ENCODE measurements at regions not wholly inside any gene's neighbourhood (a gene's known extent, or its start where the extent isn't known, plus 50 kb on each side); places are given as distances from the start of the nearest gene placed in this dataset.
"Not testable (repeated sequence)": the region's sequence is repeated elsewhere in the genome, so short reads cannot be mapped to it uniquely, and the experiment has no call there.

DNA sequence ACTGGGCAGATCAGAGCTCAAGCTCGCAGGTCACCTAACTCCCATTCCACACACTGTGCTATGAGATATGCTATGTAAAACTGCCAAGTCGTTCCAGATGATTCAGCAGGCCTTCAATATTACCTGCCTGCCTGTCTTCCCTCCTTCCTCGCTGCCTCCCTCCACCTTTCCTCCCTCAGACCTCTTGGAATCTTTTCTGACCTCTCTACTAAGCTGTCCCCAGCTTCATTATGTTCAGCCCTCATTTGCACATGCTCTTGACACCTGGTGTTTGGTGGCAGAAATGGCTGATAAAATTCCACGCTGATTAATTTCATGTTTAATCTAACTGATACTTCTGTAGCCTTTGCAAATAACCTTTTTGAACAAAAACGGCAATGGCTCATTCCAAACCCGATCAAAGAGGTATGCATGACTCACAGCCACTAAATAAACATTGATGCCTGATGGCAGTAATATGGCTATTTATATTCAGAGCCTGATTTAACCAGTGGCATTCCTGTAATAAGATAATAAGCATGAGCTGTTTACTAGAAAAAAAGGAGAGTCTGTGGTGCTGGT lies 130.8 kb upstream of the EGLN3 start:
- DNase-seq = peak; percentile 66

DNA sequence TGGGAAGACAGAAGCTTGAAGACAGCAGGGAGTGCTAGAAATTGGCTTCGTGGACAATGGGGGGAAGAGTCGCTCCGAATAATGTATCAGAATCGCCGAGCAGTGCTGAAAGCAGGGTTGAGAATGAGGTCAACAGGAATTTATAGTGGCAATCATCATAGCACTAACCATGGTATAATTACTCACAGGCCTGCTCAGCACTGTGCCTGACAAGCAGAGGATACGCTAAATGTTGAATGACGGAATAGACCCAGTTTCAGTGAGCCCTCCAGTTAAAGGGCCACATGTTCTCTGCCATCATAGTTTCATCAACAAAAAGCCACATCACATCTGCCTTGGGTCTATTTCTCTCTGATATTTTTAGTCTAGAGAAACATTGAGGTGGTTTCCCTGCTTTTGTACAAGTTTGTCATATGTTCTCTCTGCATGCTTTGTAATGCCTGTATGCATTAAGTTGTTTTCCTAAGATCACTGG lies 130.3 kb upstream of the EGLN3 start:
- no peak for DNase-seq

DNA sequence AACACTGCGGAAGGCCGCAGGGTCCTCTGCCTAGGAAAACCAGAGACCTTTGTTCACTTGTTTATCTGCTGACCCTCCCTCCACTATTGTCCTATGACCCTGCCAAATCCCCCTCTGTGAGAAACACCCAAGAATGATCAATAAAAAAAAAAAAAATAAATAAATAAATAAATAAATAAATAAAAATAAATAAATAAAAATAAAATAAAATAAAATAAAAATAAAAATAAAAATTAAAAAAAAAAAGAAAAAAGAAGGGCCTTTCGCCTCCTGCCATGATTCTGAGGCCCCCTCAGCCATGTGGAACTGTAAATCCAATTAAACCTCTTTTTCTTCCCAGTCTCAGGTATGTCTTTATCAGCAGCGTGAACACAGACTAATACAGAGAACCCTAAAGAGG lies 128.8 kb upstream of the EGLN3 start:
- not testable (repeated sequence) for DNase-seq

DNA sequence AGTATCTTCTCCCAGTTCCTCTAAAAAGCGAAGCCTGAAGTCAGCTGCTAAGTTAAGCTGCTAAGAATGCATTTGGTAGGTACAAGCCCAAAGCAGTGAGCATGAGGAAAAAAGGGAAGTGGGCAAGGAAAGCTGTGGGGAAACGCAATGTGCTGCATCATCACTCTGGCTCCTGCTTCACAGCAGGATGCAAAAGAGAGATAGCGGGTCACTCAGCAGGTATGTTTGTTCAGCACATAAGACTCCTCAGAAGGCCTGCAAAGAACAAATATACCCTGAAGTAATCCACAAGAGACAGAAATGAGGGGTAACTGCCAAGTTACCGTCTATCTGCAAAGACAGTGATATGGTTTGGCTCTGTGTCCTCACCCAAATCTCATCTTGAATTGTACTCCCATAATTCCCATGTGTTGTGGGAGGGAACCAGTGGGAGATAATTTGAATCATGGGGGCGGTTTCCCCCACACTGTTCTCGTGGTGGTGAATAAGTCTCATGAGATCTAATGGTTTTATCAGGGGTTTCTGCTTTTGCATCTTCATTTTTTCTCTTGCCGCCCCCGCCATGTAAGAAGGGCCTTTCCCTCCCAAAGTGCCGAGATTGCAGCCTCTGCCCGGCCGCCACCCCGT lies 127.4 kb upstream of the EGLN3 start:
- DNase-seq = no peak

DNA sequence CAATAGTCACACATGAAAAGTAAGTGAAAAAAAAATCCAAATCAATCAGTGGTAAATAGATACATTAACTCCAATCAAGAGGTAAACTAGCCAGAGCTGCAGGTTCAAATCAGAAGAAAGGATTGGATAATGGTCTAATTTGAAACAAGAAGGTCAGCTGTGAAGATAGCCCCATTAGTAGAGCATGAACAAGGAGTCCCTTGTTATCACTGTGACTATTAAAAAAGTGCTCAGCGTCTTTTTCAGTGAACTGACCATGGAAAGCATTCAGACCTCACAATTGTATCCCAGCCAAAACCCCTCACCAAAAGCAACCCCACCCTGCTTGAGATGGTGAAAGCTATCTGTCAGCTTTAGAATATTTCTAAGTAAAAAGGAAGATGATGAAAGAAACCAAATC lies 125.0 kb upstream of the EGLN3 start:
- DNase-seq = no peak

DNA sequence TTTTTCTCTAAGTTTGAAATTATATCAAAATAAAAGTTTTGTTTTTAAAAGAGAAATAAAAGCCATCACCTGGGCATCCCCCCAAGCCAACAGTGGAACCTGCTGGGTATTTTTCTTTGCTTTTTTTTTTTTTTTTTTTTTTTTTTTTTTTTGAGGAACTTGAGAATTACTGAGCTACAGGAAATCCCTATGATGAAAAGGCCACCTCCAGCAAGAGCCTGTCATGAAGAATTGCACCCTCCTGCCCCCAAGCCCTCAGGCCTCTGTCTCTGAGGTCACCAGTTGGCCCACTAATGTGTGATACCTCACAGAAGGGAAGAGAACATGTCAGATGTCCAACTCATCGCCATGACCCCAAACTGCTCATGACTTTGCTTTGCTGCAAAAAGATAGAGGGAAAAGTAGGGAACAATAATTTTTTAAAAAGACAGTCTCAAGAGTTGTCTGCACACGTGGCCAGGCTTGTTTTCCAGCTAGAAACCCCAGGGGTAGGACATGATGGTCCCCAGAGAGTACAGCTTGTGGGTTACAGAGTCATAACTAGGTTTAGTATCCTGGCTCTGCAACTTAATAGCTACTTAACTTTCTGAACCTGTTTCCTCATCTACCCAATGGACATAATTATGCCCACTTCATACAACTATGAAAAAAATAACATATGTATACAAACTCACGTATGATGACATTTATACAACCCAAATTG lies 124.3 kb upstream of the EGLN3 start:
- no peak for DNase-seq

DNA sequence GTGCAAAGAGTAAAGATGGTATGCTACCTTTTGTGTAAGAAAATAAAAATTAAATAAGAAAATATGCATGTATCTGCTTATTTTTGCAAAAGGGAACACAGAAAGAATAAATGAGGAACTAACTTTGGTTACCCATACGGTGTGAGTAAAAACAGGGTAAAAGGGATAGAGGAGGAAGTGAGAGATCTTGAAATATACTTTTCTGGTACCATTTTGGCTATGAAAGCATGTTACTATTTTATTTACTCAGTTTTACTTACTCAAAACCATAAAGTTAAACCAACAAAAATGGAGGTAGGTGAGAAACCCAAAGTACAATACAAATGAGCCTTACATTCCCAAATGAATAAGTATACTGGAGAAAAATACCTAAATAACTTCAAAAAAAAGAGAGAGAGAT lies 122.0 kb upstream of the EGLN3 start:
- no peak for DNase-seq

DNA sequence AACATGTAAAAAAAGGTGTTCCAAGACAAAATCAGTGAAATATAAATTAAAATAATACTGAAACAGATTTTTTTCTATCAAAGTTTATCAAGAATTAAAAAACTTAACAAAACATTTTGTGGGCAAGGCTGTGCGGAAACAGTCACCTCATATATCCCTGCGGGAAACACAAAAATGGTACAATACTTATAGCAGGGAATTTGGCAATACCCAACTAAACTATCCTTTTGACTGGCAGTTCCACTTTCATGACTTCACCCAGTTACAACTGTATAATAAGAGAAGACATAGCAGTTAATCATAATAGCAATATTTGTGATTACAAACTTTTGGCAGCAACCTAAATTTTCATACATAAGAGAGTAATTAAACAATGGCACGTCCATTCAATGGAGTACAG lies 121.5 kb upstream of the EGLN3 start:
- no peak for DNase-seq

DNA sequence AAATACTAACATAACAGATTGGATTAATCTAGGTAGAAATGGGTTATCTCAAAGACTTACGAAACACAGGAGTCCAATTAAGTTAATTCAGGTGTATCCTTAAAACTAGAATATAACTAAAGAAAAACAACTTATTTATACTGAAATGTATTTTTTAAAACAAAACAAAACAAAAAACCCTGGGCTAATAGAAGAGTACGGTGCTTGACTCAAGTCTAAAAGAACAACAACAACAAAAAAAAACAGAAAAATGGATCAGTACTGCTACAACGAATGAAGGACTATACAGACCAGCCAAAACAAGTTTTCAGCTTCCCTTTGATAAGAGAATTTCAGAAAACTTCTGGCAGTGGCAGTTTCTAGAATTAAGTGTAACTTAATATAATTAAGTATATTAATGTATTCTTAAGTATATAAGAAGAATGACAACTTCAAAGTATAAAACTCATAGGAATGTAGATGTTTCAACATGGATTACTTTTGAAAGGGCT lies 120.1 kb upstream of the EGLN3 start:
- no peak for DNase-seq

DNA sequence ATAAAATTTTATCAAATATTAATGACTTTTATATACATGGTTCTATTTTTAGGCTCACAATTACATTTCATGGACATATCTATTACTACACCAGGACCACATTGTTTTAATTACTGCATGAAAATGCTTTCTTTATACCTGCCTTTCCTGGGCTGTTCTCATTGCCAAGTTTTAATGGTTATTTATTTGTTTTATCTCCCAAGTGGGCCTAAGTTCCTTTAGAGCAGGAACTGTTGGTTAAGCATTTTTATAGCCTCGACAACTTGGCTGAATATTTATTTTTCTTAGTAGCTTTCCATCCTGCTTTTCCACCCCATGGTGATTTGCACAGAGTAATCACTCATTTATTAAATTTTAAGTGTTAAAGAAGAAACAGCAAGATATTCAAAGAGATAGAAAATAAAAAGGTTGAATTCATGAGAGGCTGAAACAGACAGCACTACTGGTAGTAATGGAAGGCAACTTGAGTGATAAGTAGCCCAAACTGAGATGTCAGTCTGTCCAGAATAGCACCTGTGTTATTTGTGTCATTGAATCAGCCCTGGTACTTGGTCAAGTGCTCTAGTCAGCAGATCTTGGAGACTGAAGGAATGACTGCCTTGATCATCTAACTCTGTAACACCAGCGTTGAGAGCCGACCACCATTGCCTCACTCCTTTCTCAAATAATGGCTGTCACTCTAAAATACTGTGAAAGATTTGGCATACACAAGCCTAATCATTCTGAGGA lies 119.1 kb upstream of the EGLN3 start:
- DNase-seq = no peak

DNA sequence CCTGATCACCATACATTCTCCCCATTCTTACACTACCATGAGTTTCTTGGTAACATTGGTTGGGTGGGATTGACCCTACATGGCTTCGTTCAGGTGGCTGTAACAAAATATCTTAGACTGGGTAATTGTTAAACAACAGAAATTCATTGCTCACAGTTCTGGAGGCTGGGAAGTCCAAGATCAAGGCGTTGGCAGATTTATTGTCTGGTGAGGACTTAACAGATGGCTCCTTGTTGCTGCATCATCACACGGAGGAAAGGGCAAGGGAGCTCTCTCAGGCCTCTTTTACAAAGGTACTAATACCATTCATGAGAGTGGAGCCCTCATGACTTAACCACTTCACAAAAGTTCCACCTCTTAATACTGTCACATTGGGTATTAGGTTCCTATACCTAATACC lies 116.7 kb upstream of the EGLN3 start:
- no peak for DNase-seq

DNA sequence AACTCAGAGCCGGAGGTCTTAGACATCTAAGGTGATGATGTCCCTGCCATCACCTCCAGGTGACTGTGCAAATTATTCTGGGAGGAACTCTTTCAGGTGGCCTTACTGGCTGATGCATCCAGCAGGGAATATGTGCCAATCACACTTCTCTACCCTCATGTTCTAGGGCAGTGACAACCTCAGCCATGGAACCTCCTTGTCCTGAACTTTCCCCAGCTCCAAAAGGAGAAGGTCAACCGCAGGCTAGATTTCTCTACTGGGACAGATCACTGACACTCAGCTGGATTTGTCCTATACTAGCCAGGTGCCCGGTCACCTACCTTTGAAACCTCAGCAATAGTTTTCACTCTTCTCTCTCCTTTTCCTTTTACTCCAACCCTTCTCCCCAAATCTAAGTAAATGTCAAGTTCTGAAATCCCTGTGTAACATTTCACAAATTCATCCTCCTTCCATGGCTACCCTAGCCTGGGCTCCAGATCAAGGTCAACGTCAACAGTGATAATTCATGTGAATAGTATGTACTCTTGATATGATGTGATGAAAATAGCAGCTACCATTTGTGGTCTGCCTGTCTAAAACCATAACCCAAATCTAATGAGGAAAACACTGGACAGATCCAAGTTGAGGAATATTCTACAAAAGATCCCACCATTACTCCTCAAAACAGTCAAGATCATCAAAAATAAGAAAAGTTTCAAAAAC lies 115.0 kb upstream of the EGLN3 start:
- no peak for DNase-seq

DNA sequence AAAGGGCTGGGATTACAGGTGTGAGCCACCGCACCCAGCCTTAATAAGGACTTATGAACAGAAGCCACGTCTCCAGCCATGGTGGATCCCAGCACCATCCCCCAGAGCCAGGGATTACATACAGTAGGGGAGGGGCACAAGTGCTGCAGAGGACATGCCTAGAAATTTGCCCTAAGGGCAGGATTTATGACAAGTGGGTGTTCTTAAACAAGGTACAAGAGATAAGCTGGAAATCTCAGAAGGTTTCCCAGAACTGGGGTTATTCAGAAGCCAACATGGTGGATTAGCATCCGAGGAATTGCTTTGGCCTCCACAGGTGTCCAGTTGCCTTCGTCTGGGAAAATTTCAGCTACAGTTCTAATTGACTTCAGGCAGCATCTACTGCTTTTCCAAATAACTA lies 114.4 kb upstream of the EGLN3 start:
- no peak for DNase-seq

DNA sequence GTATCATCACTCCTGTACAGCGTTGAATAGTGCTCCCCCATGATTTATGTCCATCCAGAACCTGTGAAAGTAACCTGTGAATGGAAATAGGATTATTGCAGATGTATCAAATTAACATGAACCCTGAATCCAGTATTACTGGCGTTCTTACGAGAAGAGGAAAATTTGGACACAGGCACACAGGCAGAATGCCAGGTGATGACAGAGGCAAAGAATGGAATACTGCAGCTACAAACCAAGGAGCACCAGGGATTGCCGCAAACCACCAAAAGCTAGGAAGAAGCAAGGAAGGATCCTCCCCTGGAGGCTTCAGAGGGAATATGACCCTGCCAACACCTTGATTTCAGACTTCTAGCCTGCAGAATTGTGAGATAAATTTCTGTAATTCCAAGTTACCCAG lies 113.5 kb upstream of the EGLN3 start:
- no peak for DNase-seq

DNA sequence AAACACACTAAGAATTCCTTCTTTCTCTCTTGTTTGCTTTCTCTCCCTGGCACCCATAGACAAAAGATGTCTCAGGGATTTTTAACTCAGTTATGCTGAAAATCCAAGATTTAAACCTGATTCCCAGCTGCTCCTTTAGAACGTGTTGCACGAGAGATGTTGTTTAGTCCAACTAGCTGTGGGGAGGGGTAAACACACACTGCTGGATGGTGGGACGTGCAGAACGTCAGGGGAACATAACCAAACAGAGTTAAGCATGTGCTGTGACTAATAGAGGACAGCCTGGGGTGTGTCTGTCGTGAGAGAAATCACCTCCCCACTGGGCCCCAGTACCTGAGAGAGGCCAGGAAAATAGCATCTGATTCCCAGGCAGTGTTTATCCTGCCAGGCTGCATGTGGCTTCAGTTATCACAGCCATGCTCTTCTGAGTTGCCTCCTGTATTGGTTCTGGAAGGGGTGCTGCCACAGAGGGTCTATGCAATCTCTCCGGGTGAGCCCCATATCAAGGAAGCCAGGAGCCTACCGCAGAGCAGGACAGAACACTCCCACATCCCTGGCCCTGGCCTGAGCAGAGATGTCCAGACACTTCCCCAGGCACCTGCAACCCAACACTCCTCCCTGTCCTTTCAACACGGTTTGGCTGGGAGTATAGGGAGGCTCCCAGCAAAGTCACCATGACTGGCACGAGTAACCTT lies 112.7 kb upstream of the EGLN3 start:
- DNase-seq = no peak

DNA sequence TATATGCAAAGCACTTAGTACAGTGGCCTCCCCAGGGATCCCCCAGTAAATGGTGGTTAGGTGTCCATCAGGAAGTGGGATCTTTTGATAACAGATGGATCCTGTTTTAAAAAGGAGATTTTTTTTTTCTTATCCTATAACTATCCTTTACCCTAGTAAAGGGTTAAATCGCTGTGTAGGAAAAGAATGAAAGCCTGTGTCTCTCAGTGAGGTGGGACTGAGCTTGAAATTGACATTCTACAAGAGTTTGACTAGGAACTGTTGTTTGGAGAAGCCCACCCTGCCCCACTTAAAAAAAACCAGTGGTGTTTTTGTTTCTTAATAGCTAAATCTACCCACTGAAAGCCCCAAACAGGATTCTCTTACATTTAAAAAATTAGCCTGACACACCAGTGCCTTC lies 112.2 kb upstream of the EGLN3 start:
- no peak for DNase-seq

DNA sequence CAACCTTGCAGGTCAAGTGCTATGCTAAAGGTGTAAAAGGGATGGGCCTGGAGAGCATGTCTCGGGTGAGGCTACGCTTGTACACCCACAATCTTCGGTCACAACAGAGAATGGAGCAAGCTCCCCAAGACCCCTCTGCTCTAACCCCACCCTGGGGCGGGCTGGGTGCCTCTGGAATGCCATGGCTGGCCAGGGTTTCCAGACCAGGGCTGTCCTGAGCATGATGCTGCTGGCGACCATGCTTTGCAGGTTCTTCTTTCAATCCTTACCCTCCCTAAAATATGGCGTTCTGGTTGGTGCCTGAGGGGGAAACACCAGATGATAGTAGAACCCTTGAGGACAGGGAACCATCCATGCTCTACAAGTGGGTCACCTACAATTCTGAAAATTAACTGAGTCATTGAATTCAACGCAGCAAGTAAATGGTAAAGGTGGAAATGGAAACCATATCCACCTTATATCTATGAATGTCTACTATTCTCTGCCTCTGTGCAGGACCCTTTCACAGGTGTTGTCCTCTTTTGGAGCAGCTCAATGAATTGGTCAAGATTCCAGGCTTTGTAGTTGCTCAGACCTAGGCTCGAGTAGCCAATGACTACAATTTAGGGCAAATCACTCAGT lies 111.6 kb upstream of the EGLN3 start:
- no peak for DNase-seq

DNA sequence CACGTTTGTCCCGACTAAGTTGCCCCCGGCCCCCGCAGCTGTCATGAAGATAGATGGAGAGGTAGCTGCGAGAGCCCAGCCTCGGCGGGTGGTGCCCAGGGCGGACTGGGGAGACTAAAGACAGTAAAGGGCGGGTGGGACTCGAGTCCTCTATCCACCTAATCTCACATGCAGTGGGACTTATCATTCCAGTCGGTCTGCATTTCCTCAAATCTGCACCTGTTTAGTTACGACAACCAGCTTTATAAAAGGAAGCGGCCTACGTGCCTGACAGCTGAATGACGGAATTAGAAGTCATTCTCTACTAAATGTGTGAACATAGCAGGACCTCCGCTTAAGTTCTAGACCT lies 109.8 kb upstream of the EGLN3 start:
- DNase-seq = no peak

DNA sequence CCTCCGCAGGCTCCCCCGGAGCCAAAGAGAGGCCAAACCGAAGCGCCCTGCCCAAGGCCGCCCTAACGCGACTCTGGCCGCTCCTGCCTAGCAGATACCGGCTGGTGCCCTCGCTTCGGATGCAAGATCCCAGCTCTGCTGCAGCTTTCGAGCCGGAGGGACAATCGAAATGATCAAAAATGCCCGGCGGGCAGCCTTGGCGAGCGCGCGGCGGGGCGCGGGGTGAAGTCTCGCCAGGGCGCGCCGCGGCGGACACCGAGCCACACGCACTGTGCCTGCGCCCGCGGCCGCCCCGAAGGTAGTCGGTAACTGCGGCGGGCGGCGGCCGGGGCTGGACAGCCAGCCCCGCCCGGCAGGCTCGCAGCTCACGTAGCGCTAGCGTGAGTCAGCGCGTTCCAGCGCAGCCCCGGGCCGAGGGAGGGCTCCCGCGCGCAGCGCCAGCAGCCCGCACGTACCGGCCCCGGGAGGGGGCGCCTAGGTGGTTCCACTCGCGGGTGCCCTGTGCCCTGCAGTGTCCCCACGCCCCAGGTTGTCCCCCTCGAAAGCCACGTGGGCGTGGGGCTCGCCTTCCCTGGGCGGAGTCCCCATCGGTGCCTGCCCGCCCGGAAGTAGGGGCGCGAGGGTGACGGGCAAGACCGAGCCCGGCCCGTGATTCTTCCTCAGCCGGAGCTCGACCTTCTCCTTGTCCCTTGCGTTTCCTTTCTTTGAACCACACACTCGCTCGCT lies 109.2 kb upstream of the EGLN3 start:
- no peak for DNase-seq

DNA sequence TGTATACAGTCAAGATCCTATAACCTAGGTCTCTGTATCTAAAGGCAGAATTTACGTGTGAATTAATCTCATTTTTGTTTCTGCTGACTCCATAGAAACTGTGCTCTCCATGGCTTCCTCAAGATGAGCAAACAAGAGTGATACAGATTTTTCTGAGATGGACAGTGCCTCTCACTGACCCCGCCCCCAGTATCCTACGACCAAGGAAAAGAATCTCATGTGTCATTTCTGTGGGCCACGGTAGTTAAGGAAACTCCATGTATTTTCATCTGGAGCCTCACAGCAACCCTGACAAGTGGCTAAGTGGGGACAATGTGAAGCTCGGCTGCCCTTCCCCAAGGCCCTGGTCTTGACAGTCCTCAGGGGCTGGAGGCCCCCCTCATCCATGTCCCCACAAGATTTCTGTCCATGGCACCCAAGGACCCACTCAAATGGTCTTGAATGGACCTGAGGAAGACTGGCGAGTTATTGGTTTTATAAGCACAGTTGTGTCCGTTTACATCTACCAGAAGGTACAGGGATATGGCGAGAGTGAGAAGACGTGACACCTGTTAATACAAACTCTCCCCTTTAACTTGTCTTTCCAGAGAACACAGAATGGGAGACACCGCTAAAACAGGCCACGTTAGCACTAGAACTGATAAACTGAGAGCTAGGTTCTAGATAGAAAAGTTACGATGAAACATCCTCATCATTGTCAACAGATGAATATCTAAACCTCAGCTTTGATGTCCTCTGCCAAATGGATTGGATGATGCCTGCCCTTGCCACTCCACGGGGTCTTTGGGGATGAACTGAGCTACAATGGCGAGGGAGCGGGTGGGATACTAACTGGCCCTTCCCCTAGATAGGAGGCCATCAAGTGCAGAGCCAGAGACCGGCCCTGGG lies 108.4 kb upstream of the EGLN3 start:
- no peak for DNase-seq
